PC-9 (cell line): ENCODE measurements at regions not wholly inside any gene's neighbourhood (a gene's known extent, or its start where the extent isn't known, plus 50 kb on each side); places are given as distances from the start of the nearest gene placed in this dataset.

ENCODE experiments used
- BruUV-seq: library from RNA; stranded (reverse); fragments of 400-500 nt; replicated peaks from 2 replicates; lab custom pipeline; 2021; lab: Mats Ljungman, UMichigan
- CTCF ChIA-PET: fragments of 300-600 bp; sonication (Branson Sonifier 250); formaldehyde crosslinking; loops from one replicate; lab custom pipeline; 2022; ENCODE audit warnings: antibody characterized with exemption; lab: Charles Lee
- POLR2A ChIA-PET: fragments of 300-600 bp; sonication (Branson Sonifier 250); formaldehyde crosslinking; loops from one replicate; lab custom pipeline; 2022; ENCODE audit warnings: antibody characterized with exemption; ENCODE audit not compliant: unreplicated experiment; lab: Charles Lee
- DNase-seq, 2 experiments: peaks; one replicate each; pipeline versions ENCODE4 v3.0.0 to v3.0.0-alpha.2; 2015 to 2022; ENCODE audit warnings: mixed read lengths in 1 of 2
- H2AFZ ChIP-seq: fragments of 200-600 bp; sonication (generic); 2 replicates; pipeline ENCODE4 v1.8.1; 2017; ENCODE audit warnings: antibody characterized with exemption
- H3F3A ChIP-seq: fragments of 200-600 bp; sonication (generic); 2 replicates; pipeline ENCODE4 v1.8.1; 2017; ENCODE audit warnings: antibody characterized with exemption, mild to moderate bottlenecking, low read depth; ENCODE audit not compliant: insufficient read depth
- H3K27ac ChIP-seq: fragments of 200-600 bp; sonication (generic); 2 replicates; pipeline ENCODE4 v1.6.1; 2016; ENCODE audit warnings: mixed run types
- H3K27me3 ChIP-seq: fragments of 200-600 bp; sonication (generic); 2 replicates; pipeline ENCODE4 v1.6.1; 2016; ENCODE audit warnings: low read depth, mixed run types; ENCODE audit not compliant: insufficient read depth
- H3K36me3 ChIP-seq: fragments of 200-600 bp; sonication (generic); 2 replicates; pipeline ENCODE4 v1.6.1; 2016; ENCODE audit warnings: low read depth, mixed run types
- H3K4me1 ChIP-seq: fragments of 200-600 bp; sonication (generic); replicated peaks from 2 replicates; pipeline ENCODE4 v1.6.1; 2016; ENCODE audit warnings: mixed run types; ENCODE audit not compliant: insufficient read depth
- H3K4me2 ChIP-seq: fragments of 200-600 bp; sonication (generic); 2 replicates; pipeline ENCODE4 v1.6.1; 2017; ENCODE audit warnings: mixed run types
- H3K4me3 ChIP-seq: fragments of 200-600 bp; sonication (generic); 2 replicates; pipeline ENCODE4 v1.6.1; 2016; ENCODE audit warnings: mixed run types
- H3K79me2 ChIP-seq: fragments of 200-600 bp; sonication (generic); 2 replicates; pipeline ENCODE4 v1.6.1; 2017; ENCODE audit warnings: low read depth, mixed run types
- H3K9me2 ChIP-seq: fragments of 200-600 bp; sonication (generic); 2 replicates; pipeline ENCODE4 v1.8.1; 2017; ENCODE audit warnings: mild to moderate bottlenecking; ENCODE audit not compliant: insufficient read depth
- H3K9me3 ChIP-seq: fragments of 200-600 bp; sonication (generic); 2 replicates; pipeline ENCODE4 v1.8.1; 2016; ENCODE audit warnings: low read depth; ENCODE audit not compliant: insufficient read depth
- H4K20me1 ChIP-seq: fragments of 200-600 bp; sonication (generic); 2 replicates; pipeline ENCODE4 v1.8.1; 2017; ENCODE audit not compliant: insufficient read depth
- CTCF ChIP-seq: fragments of 200-600 bp; sonication (generic); conservative IDR thresholded peaks from 2 replicates; pipeline ENCODE4 v1.6.1; 2017; ENCODE audit warnings: mixed run types, antibody characterized with exemption, mild to moderate bottlenecking, moderate library complexity
- EZH2 ChIP-seq: fragments of 200-600 bp; sonication (generic); IDR thresholded peaks from 2 replicates; pipeline ENCODE4 v1.8.0; 2017; ENCODE audit warnings: antibody characterized with exemption, low read depth
- intact Hi-C: fragments of 100-400 bp; cut with micrococcal nuclease; formaldehyde crosslinking; loops from one replicate; pipeline ENCODE4 v1.10.0; 2022; ENCODE audit not compliant: unreplicated experiment

GRCh38 chr5:120229036-120229435 is 235.1 kb upstream of the PRR16 start:
- CTCF ChIA-PET, result no interaction called here
- no TSS peak for BruUV-seq
- intact Hi-C loops, result no loop called here
- H3K27ac ChIP-seq, result no peak overlapping the region
- no peaks in the 10 kb centered on the region for H3K27me3 ChIP-seq
- H4K20me1 ChIP-seq, result no peaks in the 10 kb centered on the region
- TF ChIP-seq EZH2 (no peak), CTCF (no peak)
- no peak for DNase-seq
- H3K9me3 ChIP-seq, result no peaks in the 10 kb centered on the region
- H3K4me3 ChIP-seq, result no peak overlapping the region
- no peak overlapping the region for H2AFZ ChIP-seq
- POLR2A ChIA-PET, result no interaction called here
- no peaks in the 10 kb centered on the region; the same call in 1 of the 2 replicates for H3K9me2 ChIP-seq
- no peaks in the 10 kb centered on the region for H3F3A ChIP-seq
- no peaks in the 10 kb centered on the region for H3K4me1 ChIP-seq
- no peak overlapping the region for H3K4me2 ChIP-seq
- no peaks in the 10 kb centered on the region for H3K36me3 ChIP-seq
- H3K79me2 ChIP-seq, result no peaks in the 10 kb centered on the region

GRCh38 chr5:120231563-120231962 is 232.5 kb upstream of the PRR16 start:
- TF ChIP-seq EZH2 (no peak), CTCF (no peak)
- Histone ChIP-seq H3K4me1 (no peaks in the 10 kb centered on the region), H3F3A (no peaks in the 10 kb centered on the region), H4K20me1 (no peaks in the 10 kb centered on the region), H3K9me2 (no peaks in the 10 kb centered on the region), H3K4me2 (no peak overlapping the region), H3K4me3 (no peak overlapping the region), H3K79me2 (no peaks in the 10 kb centered on the region), H3K36me3 (no peaks in the 10 kb centered on the region), H3K9me3 (no peaks in the 10 kb centered on the region), H3K27ac (no peak overlapping the region), H2AFZ (no peak overlapping the region), H3K27me3 (no peaks in the 10 kb centered on the region)
- ChIA-PET POLR2A (no interaction called here), CTCF (no interaction called here)
- intact Hi-C loops, result no loop called here
- DNase-seq, result no peak
- no TSS peak for BruUV-seq

GRCh38 chr5:120236360-120236759 is 227.7 kb upstream of the PRR16 start:
- DNase-seq, result no peak
- H3K79me2 ChIP-seq, result no peaks in the 10 kb centered on the region
- H3K4me3 ChIP-seq, result no peak overlapping the region
- no peaks in the 10 kb centered on the region for H4K20me1 ChIP-seq
- intact Hi-C loops, result no loop called here
- no peaks in the 10 kb centered on the region for H3K27me3 ChIP-seq
- no TSS peak for BruUV-seq
- H3K27ac ChIP-seq, result no peak overlapping the region
- ChIA-PET POLR2A (no interaction called here), CTCF (no interaction called here)
- no peak overlapping the region for H2AFZ ChIP-seq
- H3K9me2 ChIP-seq, result no peaks in the 10 kb centered on the region
- no peak overlapping the region for H3K4me2 ChIP-seq
- H3K36me3 ChIP-seq, result no peaks in the 10 kb centered on the region
- no peaks in the 10 kb centered on the region for H3K9me3 ChIP-seq
- H3F3A ChIP-seq, result no peaks in the 10 kb centered on the region
- 0 out of 2 replicates have a peak, but pooled peaks cover 11% of the 10 kb centered on the region for H3K4me1 ChIP-seq
- TF ChIP-seq CTCF, result no peak
- TF ChIP-seq EZH2, result no peak
